GM15510 (cell line): ENCODE measurements at regions not wholly inside any gene's neighbourhood (a gene's known extent, or its start where the extent isn't known, plus 50 kb on each side); places are given as distances from the start of the nearest gene placed in this dataset.

ENCODE experiments used
- POLR2A ChIP-seq: IDR thresholded peaks from 3 replicates; pipeline ENCODE4 v1.6.1; 2011; ENCODE audit warnings: borderline replicate concordance; ENCODE audit not compliant: insufficient read length; ENCODE audit errors: extremely low read depth

GRCh38 chr14:53842938-53843337 lies 113.7 kb downstream of the BMP4 start:
- no peak for TF ChIP-seq POLR2A

- no peak for TF ChIP-seq POLR2A
These were observed 115.2 kb downstream of the BMP4 start for GRCh38 chr14:53841109-53842099.

GRCh38 chr14:53840444-53840843 lies 116.2 kb downstream of the BMP4 start:
- no peak for TF ChIP-seq POLR2A

DNA sequence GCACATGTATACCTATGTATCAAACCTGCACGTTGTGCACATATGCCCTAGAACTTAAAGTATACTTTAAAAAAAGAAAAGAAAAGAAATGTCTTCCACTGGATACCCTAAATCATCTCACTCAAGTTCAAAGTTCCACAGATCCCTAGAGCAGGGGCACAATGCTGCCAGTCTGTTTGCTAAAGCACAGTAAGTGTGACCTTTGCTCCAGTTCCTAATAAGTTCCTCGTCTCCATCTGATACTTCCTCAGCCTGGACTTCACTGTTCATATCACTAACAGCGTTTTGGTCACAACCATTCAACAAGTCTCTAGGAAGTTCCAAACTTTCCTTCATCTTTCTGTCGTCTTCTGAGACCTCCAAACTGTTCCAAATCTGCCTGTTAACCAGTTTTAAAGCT lies 118.3 kb downstream of the BMP4 start:
- TF ChIP-seq POLR2A, result no peak

DNA sequence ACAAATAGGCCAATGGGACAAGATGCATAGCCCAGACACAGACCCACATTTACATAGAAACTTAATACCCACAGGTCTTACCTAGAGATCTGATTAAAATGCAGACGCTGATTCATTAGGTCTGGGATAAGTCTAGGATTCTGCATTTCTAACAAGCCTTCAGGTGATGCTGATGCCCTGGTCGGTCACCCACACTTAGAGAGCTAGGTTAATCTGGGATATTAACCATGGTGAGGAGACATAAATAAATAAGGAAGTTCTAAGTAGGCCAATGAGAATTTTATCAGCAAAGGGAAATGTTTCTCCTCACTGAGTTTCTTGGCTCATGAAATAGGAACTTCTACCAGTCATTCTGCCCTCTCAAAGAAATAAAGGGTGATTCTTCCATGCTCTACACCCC lies 120.1 kb downstream of the BMP4 start:
- TF ChIP-seq POLR2A, result no peak

- TF ChIP-seq POLR2A, result no peak
These were observed 127.8 kb downstream of the BMP4 start for GRCh38 chr14:53828820-53829219.

GRCh38 chr14:53824061-53824460 lies 132.6 kb downstream of the BMP4 start:
- TF ChIP-seq POLR2A, result no peak

- no peak for TF ChIP-seq POLR2A
These were observed 142.2 kb downstream of the BMP4 start for GRCh38 chr14:53814392-53814791.

GRCh38 chr14:53810221-53810620 lies 146.4 kb downstream of the BMP4 start:
- TF ChIP-seq POLR2A, result no peak

DNA sequence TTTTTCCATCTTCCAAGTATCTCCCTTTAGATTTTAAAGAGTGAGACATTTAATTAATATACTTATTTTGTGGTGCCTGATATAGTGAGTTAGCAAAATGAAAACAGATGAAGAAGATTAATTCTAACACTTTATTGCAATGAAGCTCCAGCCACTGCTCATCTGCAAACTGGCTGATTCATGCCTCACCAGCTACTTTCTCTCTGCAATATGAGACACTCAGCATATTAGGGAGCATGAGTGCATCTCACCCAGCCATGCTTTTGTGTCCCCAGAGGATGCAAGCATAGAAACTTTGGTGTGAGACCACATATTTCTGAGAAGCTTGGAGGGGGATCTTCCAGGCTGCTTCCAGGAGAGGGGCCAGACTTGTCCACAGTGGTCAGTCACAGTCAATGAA lies 148.6 kb downstream of the BMP4 start:
- TF ChIP-seq POLR2A, result no peak

DNA sequence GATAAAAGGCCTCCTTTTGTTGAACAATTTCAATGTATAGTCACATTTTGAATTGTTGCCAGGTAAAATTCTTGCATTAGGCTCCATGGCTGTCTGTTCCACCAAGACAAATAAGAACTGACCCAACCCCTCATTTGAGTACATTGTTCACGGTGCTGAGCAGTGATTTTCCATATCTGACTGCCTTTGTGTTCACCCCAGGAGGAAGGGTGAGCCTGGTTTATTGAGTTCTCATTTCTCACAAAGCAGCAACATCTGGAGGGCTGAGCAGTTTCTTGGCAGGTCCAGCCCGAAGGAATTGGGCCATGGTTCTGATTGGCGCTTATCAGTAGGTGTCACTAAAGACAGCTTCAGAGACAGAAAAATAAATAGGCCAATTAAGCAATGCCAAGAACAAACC lies 149.1 kb downstream of the BMP4 start:
- TF ChIP-seq POLR2A, result no peak

DNA sequence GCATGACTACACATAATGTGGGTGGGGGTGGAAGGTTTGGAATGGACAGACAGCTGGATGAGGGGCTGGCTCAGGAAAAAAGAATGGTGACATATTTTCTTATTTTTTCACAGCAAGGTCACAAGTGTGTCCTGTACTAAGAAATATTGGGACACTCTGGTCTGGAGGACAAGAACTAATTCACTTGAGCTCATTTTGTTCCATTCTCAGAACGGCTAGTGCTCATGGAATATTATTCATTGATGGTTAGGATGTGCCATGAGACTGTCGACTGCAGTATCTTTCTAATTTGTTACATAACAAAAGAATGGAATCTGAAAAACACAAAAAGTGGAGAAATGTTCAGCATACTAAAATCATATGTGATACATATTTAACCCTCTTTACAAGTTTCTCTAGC lies 149.5 kb downstream of the BMP4 start:
- no peak for TF ChIP-seq POLR2A

- no peak for TF ChIP-seq POLR2A
These were observed 159.9 kb downstream of the BMP4 start for GRCh38 chr14:53796734-53797133.

DNA sequence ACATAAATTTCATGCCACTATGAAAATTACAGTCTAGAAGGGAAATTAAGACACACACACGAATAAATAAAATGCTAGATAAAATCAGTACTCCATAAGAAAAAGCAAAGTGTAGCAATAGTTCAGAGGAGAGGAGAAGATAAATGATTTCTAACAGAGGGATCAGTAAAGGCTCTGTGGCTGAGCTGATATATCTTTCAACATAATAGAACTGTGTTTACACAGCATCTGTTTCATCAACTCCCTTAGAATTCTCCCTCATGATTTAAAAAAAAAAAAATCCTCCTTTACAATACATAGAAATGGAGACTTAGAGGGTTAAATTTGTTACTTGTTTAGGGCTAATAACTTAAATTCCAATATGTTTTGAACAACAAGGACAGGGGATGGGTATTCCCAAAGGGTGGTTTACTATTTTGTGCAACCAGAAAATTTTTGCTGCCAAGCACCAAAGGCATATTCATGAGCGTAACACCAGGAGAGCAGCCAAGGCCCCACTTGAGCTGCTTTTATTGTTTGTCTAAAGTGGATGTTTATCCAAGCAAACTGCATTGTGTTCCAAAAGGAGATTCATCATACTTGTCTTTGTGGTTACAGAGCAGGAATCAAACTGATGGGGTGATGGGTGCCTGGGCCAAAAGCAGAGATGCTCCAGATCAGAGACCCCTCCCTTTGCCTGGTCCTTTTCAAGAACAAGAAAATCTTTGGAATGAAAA lies 162.7 kb downstream of the BMP4 start:
- TF ChIP-seq POLR2A, result no peak

- TF ChIP-seq POLR2A, result no peak
These were observed 163.7 kb downstream of the BMP4 start for GRCh38 chr14:53792909-53793308.
